NAMALWA (cell line): ENCODE measurements at regions not wholly inside any gene's neighbourhood (a gene's known extent, or its start where the extent isn't known, plus 50 kb on each side); places are given as distances from the start of the nearest gene placed in this dataset.

ENCODE experiments used
- DNase-seq: peaks from one replicate; pipeline ENCODE4 v3.0.0-alpha.2; 2015; ENCODE audit warnings: low spot score

DNA sequence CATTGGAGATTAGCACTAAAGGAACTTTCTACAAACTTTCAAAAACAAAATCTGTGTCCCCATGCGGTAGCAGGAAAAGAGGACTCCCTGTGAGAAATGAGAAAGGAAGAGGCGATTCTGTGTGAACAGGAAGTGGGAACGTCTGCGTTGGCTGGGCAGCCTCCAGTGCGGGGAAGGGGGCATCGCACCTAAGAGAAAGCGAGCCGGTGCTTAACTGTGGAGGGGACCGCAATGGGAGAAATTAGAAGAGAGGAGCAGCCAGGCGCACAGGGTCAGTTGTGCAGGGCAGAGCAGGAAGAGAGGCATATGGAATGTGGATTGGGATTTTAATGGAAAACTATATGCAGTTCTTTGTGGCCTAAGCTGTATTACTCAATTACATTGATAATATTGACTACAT lies 77.4 kb upstream of the DOCK9 start:
- DNase-seq: no peak

DNA sequence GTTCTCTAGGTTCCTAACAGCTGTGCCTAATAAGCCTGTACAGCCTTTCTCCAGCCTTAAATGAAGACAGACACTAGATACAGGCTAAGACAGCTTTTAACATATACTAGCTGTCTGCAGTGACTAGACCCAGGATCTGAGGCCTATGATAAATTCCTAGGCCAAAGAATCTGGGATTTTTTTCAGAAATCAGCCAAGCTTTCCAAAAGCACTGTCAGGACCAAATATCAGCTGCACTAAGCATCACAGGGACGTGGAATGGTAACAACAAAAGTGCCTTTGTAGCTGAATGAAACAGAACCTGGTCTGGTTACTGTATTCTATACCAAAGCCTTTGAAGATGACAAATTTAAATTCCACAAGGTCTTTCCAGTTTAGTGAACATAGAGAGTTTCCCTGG lies 77.9 kb upstream of the DOCK9 start:
- DNase-seq: no peak

DNA sequence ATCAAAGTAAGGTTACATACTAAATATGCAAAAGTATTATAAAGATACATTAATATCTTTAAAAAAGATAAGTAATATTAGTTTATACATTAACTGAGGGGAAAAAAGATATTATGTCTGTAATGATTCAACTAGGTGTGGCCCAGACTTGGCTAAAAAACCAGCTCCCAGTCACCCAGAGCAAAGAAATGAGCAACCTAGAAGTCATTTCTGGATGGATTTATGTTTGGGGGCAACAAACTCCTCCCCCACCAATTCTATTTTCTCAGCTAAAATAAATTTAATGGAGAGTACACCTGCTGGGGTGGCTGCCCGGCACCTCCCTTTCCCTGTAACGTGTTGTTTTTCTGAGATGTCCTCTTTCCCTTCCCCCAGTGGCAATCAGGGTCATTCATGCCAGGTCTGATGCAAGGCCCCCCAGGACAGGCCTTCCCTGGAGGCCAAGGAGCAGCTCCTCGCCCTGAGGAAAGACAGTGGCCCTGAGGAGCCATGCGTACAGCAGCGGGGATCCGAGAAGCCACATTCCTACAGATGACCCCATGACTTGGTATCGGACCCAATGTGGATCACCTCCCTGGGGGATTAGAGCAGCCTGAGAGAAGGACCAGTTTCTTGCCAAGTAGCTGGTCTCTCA lies 78.6 kb upstream of the DOCK9 start:
- DNase-seq: no peak

DNA sequence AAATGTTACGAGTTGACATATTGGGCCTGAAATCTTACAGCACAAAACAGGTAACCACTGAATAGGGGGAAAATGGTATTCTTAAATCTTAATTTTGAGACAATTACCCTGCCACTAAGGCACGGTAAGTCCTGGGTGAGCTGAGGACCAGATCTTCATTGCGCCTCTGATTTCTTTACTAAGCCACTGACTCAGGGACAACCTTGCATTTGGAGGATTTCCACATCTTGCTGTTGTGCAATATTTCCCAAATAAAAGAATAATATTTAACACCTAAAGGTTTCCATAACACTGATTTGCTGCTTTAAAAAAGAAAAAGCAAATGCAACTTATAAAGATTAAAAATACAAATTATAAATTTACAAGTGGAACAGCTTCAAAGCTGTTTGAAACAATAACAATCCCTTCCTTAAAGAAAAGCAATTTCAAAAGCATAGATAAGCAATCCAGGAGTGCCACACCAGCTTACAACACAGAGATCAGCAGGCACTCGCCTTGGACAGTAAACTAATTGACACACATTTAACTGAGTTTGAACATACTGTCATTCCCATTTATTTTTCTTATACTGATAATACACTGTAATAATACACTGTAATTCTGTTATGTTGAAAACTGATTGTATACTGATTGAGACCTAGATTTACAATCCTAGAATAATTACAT lies 79.6 kb upstream of the DOCK9 start:
- DNase-seq: no peak

DNA sequence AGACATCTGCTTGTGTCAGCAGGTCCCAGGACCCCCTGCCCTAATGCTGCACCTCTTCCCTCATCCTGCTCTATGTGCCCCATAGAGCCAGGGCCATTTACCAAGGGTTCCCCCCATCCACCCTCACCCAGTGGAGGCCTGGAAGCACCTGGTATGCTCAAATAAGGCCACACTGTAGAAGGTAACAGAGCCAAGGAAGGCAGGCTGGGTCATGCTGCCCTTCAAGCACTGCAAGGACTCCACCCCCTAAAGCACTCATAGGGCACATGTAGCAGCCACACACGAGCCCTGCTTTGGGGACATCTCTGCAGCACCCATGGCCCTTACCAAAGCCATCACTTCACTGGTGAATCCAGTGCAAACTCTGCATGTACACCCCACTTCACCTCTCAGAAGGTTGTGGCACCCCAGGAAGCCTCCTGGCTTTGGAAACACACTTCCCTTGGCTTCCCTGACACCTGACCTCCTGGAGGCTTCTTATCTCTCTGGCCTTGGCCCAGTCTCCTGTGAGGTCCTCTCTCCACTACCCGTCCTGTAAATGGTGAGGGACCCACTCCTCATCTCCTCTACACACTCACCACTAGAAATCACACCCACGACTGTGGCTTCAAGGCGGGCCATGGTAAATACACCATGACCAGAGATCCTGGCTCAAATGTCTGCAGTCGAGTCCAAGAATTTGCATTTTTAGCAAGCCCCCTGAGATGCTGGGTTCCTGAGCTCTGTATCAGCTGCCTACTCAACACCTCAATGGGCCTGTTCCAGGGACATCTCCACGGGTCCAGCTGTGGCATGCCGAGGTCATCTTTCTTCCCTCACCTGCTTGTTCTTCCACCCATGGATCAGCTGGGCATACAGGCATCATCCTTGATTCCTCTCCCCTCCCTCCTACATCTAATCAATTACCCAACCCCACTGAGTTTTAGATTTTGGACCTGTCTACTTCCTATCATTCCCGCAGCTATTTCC lies 80.9 kb upstream of the DOCK9 start:
- no peak for DNase-seq

DNA sequence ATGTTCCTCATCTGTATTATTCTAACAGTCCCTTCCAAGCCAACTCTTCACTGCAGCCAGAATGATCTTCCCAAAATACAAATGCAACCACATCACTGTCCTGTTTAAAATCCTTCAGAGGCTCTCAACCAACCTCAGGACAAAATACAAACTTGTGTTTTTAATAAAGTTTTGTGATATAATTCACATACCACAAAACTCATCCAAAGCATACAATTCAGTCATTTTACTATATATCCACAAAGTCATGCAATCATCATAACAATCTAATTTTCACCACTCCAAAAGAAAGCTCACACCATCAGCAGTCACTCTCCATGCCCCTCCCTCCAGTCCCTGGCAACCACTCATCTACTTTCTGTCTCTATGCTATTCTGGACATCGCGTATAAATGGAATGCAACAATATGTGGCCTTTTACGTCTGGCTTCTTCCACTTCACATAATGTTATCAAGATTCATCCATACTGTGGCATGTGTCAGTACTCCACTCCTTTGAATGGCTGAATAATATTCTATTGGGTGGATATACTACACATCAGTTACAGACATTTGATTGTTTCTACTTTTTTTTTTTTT lies 81.7 kb upstream of the DOCK9 start:
- DNase-seq: no peak

DNA sequence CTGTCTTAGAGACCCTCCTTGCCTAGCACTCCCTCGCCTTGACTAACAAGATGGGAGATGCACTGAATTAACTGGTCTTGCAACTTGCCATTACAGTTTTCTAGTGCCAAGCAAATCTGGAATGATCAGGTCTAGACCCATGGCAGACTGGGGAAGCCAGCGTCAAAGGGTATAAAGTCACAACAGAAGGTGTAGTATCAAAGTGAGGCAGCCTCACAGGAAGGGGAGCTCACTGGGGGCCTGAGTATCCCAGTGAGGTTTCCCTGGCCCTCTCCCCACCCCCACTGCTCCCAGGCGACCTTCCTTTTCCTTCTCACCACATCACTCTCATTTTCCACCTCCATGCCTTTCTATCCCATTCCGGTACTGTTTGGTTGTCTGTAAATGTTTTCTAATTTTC lies 83.5 kb upstream of the DOCK9 start:
- no peak for DNase-seq

DNA sequence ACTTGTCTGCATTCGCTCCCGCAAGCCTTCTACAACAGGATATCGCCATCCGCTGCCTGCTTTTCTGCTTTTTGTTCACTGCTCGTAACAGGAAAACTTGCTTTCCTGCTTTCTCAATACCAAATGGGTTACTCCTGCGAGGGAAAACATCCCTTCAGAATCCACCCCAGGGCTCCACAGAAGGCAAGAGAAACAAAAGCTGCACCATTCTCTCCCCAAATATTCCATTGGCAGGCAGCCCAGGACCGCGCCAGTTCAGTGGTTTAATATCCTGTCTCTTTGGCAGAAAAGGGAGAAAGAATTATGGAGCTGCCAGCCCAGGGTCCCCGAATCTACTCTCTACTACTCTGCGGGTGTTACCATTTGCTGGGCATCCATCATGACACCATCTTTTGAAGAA lies 84.7 kb upstream of the DOCK9 start:
- DNase-seq: no peak

DNA sequence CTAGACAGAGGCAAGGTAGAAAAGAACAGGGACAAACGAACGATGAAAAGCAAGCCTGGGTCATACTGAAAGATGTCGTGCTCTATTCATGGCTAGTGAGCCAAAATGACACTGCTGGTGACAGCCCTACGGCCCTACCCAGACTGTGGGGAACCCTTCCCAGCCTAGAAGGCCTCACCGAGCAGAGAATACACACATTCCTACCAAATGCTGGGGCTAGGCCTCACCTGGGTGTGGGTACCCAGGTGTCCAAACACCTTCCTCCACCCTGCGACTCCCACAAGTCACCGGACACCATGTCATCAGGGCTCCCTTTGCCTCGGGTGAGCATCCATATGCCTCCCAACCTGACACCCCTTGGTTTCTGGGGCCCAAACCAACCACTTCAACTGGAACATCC lies 85.3 kb upstream of the DOCK9 start:
- DNase-seq: no peak

DNA sequence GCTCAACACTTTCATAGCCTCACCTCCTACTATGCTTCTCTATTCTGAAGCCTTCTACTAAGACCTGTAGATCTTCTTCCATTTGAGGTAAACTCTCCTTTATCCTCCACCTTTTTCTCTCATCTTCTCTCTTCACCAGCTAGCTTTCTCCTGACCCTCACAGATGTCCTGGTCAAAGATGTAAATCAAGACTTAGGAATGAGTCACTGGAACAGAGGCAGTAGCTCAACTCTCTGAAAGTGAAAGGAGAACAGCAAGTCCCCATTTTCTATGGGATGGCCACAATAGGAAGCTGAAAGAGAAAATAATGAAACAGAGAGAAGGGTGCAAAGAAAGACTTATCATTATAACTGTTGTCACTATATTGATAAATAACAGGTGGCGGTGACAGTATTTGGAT lies 86.1 kb upstream of the DOCK9 start:
- DNase-seq: no peak

DNA sequence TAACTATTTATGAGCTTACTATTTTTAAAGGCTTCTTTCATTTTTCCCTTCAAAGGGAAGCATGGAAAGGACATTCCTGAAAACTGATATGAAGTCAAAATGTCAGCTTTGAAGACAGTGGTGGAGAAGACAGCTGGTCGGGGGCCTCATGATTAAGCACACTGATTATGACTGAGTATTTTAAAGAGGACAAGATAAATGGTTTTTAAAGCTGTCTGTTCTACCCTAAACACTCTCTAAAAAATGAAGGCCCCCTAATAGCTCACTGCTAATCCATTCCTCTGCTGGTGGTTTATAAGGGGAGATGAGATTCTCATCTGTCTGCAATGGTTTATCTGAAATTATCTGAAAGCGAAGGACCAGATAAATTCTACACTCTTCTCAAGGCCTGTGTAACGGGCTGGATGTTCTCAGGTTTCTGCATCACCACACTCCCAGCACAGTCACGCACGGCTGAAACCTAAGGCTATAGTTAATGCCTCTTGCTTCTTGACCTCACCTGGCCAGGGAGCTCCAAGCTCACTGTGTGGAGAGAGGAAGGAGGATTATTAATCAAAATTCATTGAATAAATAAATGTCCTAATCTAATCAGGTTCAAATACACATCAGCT lies 86.9 kb upstream of the DOCK9 start:
- DNase-seq: no peak

DNA sequence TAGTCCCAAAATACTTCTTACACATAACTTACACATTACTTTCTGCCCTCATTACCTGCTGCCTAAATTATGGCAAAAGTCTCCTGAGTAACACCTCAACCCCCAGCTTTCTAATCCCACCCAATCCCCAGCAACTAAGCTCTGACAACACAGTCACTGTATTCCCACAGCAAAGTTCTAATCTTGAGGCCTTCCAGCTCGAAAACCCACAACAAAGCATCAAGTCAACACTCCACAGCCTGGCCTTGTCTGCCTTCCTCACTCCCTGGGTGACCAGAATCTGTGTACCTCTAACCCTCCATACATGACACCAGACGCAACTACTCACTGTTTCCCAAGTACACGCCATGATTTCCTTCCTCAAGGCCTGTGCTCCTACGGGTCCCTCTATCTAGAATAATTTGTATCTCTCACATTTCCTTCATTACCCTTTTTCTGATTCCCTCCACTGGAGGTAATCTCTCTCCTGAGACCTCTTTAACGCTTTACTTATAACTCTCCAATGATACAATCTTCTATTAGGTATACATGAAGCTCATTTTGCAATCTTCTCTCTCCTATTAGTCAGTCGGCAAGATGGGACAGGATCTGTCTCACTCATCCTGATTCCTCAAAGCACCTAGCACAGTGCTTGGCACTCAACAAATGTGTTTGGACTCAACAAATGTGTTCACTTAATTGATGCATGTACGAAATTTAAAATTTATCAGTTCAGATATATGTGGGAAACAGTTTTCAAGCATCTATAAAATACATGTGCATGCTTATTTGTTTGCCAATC lies 87.6 kb upstream of the DOCK9 start:
- DNase-seq: no peak

DNA sequence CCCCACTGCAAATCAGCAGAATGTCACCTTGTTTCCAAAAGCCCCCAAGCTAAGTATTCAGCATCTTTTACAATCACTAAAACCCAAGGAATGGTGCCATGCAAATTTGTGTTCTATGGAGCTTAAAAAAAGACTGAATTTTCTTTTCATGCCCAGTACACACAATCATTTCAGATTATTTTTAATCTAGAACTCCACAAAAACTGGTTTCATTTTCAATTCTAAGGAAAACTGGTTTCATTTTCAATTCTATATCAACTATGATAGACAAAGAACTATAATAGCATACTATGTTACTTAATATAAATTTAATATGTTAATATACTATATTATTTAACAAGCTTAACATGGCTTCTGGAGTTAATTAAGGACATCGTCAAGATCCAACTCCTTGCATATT lies 88.4 kb upstream of the DOCK9 start:
- no peak for DNase-seq

DNA sequence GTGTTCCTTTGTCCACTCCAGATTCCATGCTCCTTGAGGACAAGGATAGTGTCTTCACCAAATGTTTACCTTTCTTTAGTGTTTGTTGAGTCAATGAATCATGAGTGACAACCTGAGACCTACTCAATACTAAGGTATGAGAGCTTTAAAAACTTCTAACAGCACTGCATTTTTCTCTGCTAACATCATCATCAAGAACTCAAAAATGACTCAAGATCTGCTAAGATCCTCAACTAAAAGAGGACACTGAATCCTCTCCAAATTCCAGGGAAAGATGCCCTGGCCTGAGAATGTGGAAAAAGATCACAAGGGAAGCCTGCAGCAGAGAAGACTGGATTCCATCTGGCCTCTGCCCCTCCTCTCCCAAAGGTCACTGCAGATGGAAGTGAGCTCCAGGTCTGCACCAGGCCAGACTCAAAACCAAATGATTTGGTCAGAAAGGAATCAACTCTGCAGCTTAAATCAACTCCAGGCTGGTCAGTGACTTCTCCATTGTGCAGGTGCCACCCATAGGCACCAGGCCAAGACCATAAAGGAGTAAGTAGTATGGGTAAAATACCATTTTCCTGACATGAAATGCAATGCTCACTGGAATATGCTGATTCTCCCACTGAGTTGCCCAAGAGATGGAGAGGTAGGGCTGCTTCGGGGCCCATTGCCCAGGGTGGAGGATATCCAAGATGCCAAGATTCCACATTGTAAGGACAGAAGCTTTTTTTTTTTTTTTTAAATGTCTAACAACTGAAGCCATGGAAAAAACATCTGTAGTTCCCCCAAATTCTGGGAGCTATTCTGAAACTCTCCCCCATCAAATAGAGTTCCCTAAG lies 89.5 kb upstream of the DOCK9 start:
- no peak for DNase-seq

DNA sequence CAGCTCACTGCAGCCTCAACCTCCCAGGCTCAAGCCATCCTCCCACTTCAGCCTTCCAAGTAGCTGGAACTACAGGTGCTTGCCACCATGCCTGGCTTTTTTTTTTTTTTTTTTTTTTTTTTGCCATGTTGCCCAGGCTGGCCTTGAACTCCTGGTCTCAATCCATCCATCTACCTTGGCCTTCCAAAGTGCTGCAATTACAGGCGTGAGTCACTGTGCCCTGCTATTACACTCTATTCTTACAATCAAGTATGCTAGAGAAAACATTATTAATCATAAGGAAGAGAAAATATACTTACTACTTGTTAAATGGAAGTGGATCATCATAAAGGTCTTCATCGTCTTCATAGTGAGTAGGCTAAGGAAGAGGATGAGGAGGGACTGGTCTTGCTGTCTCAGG lies 93.3 kb upstream of the DOCK9 start:
- DNase-seq: no peak

DNA sequence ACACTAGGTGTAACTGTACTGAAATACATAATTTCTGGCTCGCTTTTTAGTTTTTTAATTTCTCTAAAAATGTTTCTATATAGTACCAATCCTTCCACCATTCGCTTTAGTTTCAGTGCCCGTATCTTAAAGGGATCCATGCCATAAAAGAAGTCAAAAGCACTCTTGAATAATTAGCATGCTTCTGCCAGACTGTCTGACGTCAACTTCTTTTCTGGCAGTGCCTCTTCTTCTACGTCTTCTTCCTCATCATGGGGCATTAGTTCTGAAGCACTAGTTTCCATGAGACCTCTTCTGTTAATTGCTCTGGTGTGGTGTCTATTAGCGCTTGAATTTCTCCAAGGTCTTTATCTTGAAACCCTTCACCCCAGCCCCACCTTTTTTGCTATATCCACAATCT lies 93.8 kb upstream of the DOCK9 start:
- no peak for DNase-seq

DNA sequence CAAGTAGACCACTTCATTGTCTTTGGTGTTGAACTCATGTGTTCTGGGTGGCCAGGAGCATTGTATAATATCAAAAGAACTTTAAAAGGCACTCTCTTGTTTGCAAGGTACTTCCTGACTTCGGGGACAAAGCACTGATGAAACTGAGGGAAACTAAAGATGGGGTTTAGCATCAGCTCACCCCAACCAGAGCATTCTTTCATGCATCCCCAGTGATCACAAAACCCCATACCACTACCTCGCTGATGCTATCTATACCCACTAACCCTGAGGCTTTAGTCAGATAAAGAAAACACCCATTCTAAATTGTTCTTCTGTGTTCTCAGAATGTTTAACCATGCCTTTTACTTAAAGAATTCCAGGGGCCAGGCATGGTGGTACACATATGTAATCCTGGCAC lies 94.5 kb upstream of the DOCK9 start:
- no peak for DNase-seq

DNA sequence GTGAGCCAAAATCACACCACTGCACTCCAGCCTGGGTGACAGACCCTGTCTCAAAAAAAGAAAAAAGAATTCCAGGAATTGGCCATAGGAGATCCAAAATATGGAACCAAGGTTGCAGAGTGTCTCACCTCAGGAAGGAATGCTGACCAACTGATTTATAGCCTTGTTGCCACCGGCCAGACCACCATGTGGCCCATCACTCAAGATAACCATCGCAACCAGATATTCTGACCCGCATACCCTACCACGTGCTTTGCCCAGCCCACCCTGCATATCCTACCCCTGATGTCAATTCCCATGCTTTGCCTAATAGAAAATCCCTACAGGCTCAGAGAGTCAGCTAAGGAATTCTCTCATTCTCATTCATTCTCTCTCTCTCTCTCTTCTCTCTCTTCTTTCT lies 95.1 kb upstream of the DOCK9 start:
- DNase-seq: no peak

DNA sequence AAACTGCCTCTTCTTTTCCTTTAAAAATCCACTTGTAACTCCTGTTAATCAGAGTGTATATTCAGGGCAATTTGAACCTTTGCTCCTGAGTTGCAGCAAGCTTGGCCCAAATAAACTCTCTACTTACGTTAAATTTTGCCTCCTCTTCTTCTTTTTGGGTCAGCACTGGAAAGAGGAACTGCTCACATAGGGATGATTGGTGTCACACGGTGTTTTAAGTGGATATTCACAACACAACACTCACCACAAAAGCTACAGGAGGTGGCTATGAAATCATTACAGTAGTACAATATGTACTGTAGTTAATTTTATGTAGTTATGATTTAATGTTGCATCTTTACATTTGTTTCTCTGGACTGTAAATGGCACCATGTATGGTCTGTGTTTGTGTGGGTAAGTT lies 96.8 kb upstream of the DOCK9 start:
- no peak for DNase-seq
